ENCODE measurements at regions not wholly inside any gene's neighbourhood (a gene's known extent, or its start where the extent isn't known, plus 50 kb on each side); places are given as distances from the start of the nearest gene placed in this dataset.

- DNase-seq (ENCODE audit: low read depth), result no peak
- no peak overlapping the region for H3K4me3 ChIP-seq (ENCODE audit: control insufficient read depth, low read depth, low read length)
- TF ChIP-seq, protein P1, sequence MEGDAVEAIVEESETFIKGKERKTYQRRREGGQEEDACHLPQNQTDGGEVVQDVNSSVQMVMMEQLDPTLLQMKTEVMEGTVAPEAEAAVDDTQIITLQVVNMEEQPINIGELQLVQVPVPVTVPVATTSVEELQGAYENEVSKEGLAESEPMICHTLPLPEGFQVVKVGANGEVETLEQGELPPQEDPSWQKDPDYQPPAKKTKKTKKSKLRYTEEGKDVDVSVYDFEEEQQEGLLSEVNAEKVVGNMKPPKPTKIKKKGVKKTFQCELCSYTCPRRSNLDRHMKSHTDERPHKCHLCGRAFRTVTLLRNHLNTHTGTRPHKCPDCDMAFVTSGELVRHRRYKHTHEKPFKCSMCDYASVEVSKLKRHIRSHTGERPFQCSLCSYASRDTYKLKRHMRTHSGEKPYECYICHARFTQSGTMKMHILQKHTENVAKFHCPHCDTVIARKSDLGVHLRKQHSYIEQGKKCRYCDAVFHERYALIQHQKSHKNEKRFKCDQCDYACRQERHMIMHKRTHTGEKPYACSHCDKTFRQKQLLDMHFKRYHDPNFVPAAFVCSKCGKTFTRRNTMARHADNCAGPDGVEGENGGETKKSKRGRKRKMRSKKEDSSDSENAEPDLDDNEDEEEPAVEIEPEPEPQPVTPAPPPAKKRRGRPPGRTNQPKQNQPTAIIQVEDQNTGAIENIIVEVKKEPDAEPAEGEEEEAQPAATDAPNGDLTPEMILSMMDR (conservative IDR thresholded peaks at IDR 0.05; ENCODE audit: control insufficient read depth, insufficient read depth, low read depth, low read length), result no peak
Observed at GRCh38 chr14:87690076-87690613, 302.8 kb downstream of the GALC start.

GRCh38 chr14:87688524-87688923 lies 304.5 kb downstream of the GALC start:
- no peak for DNase-seq (ENCODE audit: low read depth)
- TF ChIP-seq, protein P1 (conservative IDR thresholded peaks at IDR 0.05; ENCODE audit: control insufficient read depth, insufficient read depth, low read depth, low read length), result no peak

GRCh38 chr14:87687420-87687819 lies 305.6 kb downstream of the GALC start:
- DNase-seq (ENCODE audit: low read depth), result no peak
- TF ChIP-seq, protein P1 (conservative IDR thresholded peaks at IDR 0.05; ENCODE audit: control insufficient read depth, insufficient read depth, low read depth, low read length), result no peak
- no peak overlapping the region for H3K4me3 ChIP-seq (ENCODE audit: control insufficient read depth, low read depth, low read length)

More at GRCh38 chr14:87688524-87688923, 304.5 kb downstream of the GALC start:
- H3K4me3 ChIP-seq (ENCODE audit: control insufficient read depth, low read depth, low read length), result no peak overlapping the region

DNA sequence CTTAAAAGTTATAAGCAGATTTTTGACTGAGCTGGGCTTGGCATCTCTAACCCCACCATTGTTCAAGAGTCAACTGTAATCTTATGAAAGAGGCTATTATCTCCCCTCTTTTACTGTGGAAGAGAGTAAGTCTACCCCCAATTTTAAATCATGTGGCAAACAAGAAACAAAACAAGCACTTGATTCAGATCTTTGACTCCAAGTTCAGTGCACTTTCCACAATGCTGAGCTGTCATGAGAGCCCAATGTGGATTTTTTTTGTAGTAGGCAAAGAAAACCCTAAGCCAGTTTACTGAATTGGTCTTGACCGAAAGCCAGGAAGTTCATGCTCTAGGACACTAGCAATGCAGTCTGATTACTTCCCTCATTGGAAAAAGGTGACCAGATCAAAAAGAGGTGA lies 306.2 kb downstream of the GALC start:
- TF ChIP-seq, protein P1 (conservative IDR thresholded peaks at IDR 0.05; ENCODE audit: control insufficient read depth, insufficient read depth, low read depth, low read length), result no peak
- no peak for DNase-seq (ENCODE audit: low read depth)
- H3K4me3 ChIP-seq (ENCODE audit: control insufficient read depth, low read depth, low read length), result no peak overlapping the region

DNA sequence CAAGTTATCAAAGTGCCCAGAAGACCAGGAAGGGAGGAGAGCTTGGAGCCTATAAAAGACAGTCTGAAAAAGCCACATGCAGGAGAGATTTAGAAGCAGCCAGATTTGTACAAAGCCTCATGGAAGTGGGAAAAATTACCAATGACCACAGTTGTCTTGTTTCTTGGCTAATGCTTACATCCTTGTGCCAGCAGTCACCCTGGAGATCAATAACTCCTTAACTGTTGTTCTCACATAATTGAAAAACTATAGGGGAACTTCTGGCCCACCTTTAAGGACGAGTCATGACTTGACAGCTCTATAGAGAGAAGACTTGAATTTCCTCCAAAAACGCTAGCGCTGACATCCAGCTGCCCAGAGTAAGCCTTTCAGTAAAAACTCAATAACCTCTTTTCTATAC lies 313.1 kb downstream of the GALC start:
- TF ChIP-seq, protein P1 (conservative IDR thresholded peaks at IDR 0.05; ENCODE audit: control insufficient read depth, insufficient read depth, low read depth, low read length), result no peak
- no peak for DNase-seq (ENCODE audit: low read depth)
- H3K4me3 ChIP-seq (ENCODE audit: control insufficient read depth, low read depth, low read length), result no peak overlapping the region

DNA sequence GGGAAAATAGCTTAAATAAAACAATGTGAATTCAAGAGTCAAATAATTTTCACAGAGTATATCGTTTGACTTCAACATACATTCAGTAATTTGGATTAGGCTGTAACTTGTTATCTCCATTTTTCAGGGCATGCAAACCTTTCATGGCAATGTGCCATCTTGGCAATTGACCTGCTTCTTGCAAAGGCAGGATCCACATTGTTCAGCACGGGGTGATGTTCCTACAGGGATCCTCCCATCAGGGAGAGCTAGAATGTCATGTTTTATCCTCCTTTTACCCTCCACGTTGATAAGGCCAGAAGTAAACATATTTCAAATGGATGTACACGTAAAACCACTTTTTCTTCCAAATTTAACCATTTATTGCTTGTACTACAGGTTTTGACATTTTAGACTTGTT lies 314.4 kb downstream of the GALC start:
- H3K4me3 ChIP-seq (ENCODE audit: control insufficient read depth, low read depth, low read length), result no peak overlapping the region
- no peak for DNase-seq (ENCODE audit: low read depth)
- TF ChIP-seq, protein P1 (conservative IDR thresholded peaks at IDR 0.05; ENCODE audit: control insufficient read depth, insufficient read depth, low read depth, low read length), result no peak
